Transverse colon (tissue), 4 donors: ENCODE measurements at regions not wholly inside any gene's neighbourhood (a gene's known extent, or its start where the extent isn't known, plus 50 kb on each side); places are given as distances from the start of the nearest gene placed in this dataset.

Source experiments
- DNase-seq: peaks from one replicate; pipeline ENCODE4 v3.0.0-alpha.2; 2019
- H3K27ac ChIP-seq, 4 donors: fragments of 200-600 bp; sonication (generic); 2 replicates each; pipeline ENCODE4 v1.5.1; 2016 to 2018; ENCODE audit warnings: inconsistent platforms in 4 of 4
- H3K27me3 ChIP-seq: fragments of 200-600 bp; sonication (generic); 2 replicates; pipeline ENCODE4 v1.5.1; 2017; ENCODE audit warnings: inconsistent platforms
- H3K36me3 ChIP-seq, 4 donors: fragments of 200-600 bp; sonication (generic); 2 replicates each; pipeline ENCODE4 v1.5.1; 2017 to 2019; ENCODE audit warnings: inconsistent platforms in 4 of 4
- H3K4me1 ChIP-seq, 4 donors: fragments of 200-600 bp; sonication (generic); 2 replicates each; pipeline ENCODE4 v1.5.1; 2017 to 2020; ENCODE audit warnings: inconsistent platforms in 4 of 4
- H3K4me3 ChIP-seq, 4 donors: fragments of 200-600 bp; sonication (generic); 1 replicate in 1 of 4; 2 replicates in 3 of 4; pipeline versions ENCODE4 v1.5.1 to v1.6.1; 2017 to 2019; ENCODE audit warnings: inconsistent platforms in 4 of 4
- H3K9me3 ChIP-seq, 2 donors: fragments of 200-600 bp; sonication (generic); 2 replicates each; pipeline ENCODE4 v1.5.1; 2017 to 2019; ENCODE audit warnings: inconsistent platforms in 2 of 2
- EP300 ChIP-seq: sonication (generic); formaldehyde crosslinking; IDR thresholded peaks from one replicate; pipeline ENCODE4 v1.6.1; 2017; ENCODE audit warnings: antibody characterized with exemption, low read depth
- POLR2A ChIP-seq: fragments of 450-650 bp; IDR thresholded peaks from one replicate; pipeline ENCODE4 v1.6.1; 2016; ENCODE audit warnings: antibody characterized with exemption, mild to moderate bottlenecking, moderate library complexity
- POLR2AphosphoS5 ChIP-seq, 3 donors: sonication (generic); formaldehyde crosslinking; IDR thresholded peaks; one replicate each; pipeline ENCODE4 v1.6.1; 2016; ENCODE audit warnings: antibody characterized with exemption in 3 of 3
- WGBS, 2 donors: methylation state at CpG; one replicate each; pipeline ENCODE4 v1.1.5; 2018; ENCODE audit warnings: low coverage in 1 of 2; 5-methylcytosine and 5-hydroxymethylcytosine counted together
- in situ Hi-C, 4 donors: fragments of 200-750 bp; cut with MboI; loops; one replicate each; pipeline versions ENCODE4 v1.15.0 to v1.15.1; 2017; ENCODE audit warnings: low sequenced_read_pairs in 3 of 4, low pct_ligation_motif_present in 1 of 4, low pct_unique_long_range_greater_than_20kb in 1 of 4
- intact Hi-C: fragments of 100-400 bp; cut with DNase I; formaldehyde crosslinking; loops from one replicate; pipeline ENCODE4 v1.15.1; 2023; ENCODE audit warnings: low total_unique reads
- TF ChIP-seq, protein P1 (sequence below), 5 experiments: fragments of 200-600 bp in 3 of 5; fragments of 450-650 bp in 2 of 5; sonication (generic) in 3 of 5; IDR thresholded peaks; 1 replicate in 2 of 5; 2 replicates in 3 of 5; pipeline ENCODE4 v1.5.1; 2016 to 2017; ENCODE audit warnings: antibody characterized with exemption in 5 of 5, inconsistent platforms in 3 of 5, mild to moderate bottlenecking in 2 of 5, moderate library complexity in 1 of 5

DNA sequence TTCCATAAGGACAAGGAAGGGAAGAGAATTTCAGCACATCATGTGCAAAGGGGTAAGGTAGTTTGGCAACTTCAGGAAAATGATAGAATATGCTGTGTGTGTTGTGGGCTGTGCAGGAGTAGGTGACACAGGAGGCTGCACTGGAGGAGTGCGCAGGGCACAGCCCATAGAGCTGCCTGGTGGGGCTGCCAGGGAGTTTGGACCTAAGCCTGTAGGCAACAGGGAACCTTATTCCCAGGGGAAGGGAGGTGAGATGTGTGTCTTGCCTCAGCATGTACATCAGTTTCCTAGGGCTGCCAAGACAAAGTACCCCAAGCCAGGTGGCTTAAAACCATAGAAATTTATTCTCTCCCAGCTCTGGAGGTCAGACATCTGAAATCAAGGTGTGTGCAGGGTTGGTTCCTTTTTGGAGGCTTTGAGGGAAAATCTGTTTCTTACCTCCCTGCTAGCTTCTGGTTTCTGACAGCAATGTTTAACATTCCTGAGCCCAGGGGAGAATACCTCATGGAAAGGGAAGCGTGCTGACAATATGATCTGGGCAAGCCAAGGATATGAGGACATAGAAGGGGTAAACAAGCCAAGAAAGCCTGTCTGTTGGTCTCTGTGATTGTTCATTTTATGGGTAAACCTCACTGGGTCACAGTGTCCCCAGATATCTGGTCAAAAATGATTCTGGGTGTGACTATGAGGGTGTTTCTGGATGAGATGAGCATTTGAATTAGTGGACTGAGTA lies 174.0 kb upstream of the NTF3 start:
- H3K27ac ChIP-seq: no peak overlapping the region
- no peaks in the 10 kb centered on the region for H3K36me3 ChIP-seq
- intact Hi-C loops: no loop called here
- no peaks in the 10 kb centered on the region for H3K9me3 ChIP-seq
- TF ChIP-seq EP300 (no peak), POLR2AphosphoS5 (IDR thresholded peaks at IDR 0.05) (no peak), POLR2A (no peak)
- TF ChIP-seq, protein P1, sequence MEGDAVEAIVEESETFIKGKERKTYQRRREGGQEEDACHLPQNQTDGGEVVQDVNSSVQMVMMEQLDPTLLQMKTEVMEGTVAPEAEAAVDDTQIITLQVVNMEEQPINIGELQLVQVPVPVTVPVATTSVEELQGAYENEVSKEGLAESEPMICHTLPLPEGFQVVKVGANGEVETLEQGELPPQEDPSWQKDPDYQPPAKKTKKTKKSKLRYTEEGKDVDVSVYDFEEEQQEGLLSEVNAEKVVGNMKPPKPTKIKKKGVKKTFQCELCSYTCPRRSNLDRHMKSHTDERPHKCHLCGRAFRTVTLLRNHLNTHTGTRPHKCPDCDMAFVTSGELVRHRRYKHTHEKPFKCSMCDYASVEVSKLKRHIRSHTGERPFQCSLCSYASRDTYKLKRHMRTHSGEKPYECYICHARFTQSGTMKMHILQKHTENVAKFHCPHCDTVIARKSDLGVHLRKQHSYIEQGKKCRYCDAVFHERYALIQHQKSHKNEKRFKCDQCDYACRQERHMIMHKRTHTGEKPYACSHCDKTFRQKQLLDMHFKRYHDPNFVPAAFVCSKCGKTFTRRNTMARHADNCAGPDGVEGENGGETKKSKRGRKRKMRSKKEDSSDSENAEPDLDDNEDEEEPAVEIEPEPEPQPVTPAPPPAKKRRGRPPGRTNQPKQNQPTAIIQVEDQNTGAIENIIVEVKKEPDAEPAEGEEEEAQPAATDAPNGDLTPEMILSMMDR (IDR thresholded peaks at IDR 0.05): no peak
- in situ Hi-C loops: no loop called here
- peaks cover 0 to 21% (median 3%) of the 10 kb centered on the region in 4 donors for H3K4me1 ChIP-seq
- WGBS, 2 donors: 89 to 100% methylated on average over 1 to 2 of the region's 2 CpGs
- DNase-seq: no peak
- no peaks in the 10 kb centered on the region for H3K27me3 ChIP-seq
- H3K4me3 ChIP-seq: no peak overlapping the region

- Histone ChIP-seq H3K27ac (no peak overlapping the region), H3K4me3 (no peak overlapping the region), H3K27me3 (no peaks in the 10 kb centered on the region), H3K9me3 (no peaks in the 10 kb centered on the region), H3K36me3 (no peaks in the 10 kb centered on the region), H3K4me1 (peaks cover 0 to 21% (median 3%) of the 10 kb centered on the region in 4 donors)
- 75 to 90% methylated on average over 2 to 3 of the region's 3 CpGs for WGBS, 2 donors
- TF ChIP-seq, protein P1 (IDR thresholded peaks at IDR 0.05): no peak
- TF ChIP-seq EP300: no peak
- no peak for TF ChIP-seq POLR2AphosphoS5 (IDR thresholded peaks at IDR 0.05)
- TF ChIP-seq POLR2A: no peak
- intact Hi-C loops: no loop called here
- in situ Hi-C loops: no loop called here
- no peak for DNase-seq
Observed at GRCh38 chr12:5258498-5258897, 173.4 kb upstream of the NTF3 start.

DNA sequence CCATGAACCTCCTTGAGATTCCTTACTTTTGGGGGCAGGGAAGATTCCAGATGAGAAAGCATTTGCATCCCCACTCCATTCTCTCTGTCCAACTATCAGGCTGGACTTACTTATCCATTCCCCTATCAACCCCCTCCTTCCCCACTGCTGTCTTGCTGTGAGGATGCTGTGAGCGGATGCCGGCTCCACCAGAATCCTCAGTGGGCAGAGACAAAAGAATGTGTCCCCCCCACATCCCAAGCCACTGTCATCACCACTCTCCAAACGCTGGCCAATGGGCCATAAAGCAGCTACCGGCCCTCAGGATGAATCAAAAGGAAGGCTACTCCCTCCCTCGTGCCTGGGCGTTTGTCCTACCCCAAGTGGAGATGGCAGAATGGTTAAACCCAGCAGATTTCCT lies 173.0 kb upstream of the NTF3 start:
- Histone ChIP-seq H3K36me3 (no peaks in the 10 kb centered on the region), H3K27me3 (no peaks in the 10 kb centered on the region), H3K9me3 (no peaks in the 10 kb centered on the region), H3K4me1 (peaks cover 0 to 21% (median 3%) of the 10 kb centered on the region in 4 donors), H3K27ac (no peak overlapping the region), H3K4me3 (no peak overlapping the region)
- in situ Hi-C loops (no loop called here), intact Hi-C loops (no loop called here)
- TF ChIP-seq, protein P1 (IDR thresholded peaks at IDR 0.05): no peak
- TF ChIP-seq EP300 (no peak), POLR2AphosphoS5 (IDR thresholded peaks at IDR 0.05) (no peak), POLR2A (no peak)
- WGBS, 2 donors: 59 to 87% methylated on average over 2 to 6 of the region's 6 CpGs
- no peak for DNase-seq

DNA sequence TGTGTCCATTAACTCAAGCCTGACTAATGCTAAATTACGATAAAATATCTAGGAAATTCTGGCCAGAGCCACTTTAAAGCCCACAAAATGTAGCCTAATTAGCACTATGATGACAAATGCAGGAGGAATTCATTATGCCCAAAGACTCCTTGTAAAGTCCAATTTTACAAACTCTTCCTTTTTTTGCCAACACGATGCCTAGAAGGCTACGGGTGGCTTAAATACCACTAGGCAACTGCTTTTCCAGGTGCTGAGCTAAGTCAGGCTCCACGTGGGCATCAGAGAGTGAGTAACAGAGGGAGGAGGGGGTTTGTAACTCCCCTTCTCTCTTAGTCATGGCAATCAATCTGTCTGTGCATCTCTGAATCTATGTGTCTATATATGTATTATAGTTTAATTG lies 172.4 kb upstream of the NTF3 start:
- Histone ChIP-seq H3K4me3 (no peak overlapping the region), H3K36me3 (no peaks in the 10 kb centered on the region), H3K9me3 (no peaks in the 10 kb centered on the region), H3K27me3 (no peaks in the 10 kb centered on the region), H3K4me1 (peaks cover 0 to 21% (median 3%) of the 10 kb centered on the region in 4 donors), H3K27ac (no peak overlapping the region)
- TF ChIP-seq POLR2AphosphoS5 (IDR thresholded peaks at IDR 0.05) (no peak), POLR2A (no peak)
- TF ChIP-seq, protein P1 (IDR thresholded peaks at IDR 0.05): no peak
- DNase-seq: no peak
- intact Hi-C loops (no loop called here), in situ Hi-C loops (no loop called here)
- 78 to 83% methylated on average over 1 to 4 of the region's 4 CpGs for WGBS, 2 donors
